HCT116 (cell line): ENCODE measurements at regions not wholly inside any gene's neighbourhood (a gene's known extent, or its start where the extent isn't known, plus 50 kb on each side); places are given as distances from the start of the nearest gene placed in this dataset.

ENCODE experiments used
- ATAC-seq: fragments of 200-7000 bp; cut with Tn5 transposase; 2 replicates; pipeline ENCODE4 v1.9.1; 2020; ENCODE audit warnings: mild to moderate bottlenecking, moderate library complexity
- BruUV-seq: library from RNA; stranded (reverse); fragments of 400-500 nt; replicated peaks from 2 replicates; lab custom pipeline; 2021; lab: Mats Ljungman, UMichigan
- CTCF ChIA-PET: fragments of 300-600 bp; sonication (Branson Sonifier 250); formaldehyde crosslinking; loops from one replicate; lab custom pipeline; 2021; ENCODE audit warnings: antibody characterized with exemption; lab: Charles Lee
- POLR2A ChIA-PET: fragments of 300-600, 350-600 bp; sonication (Branson Sonifier 250); formaldehyde crosslinking; loops from one replicate; lab custom pipeline; 2021; ENCODE audit warnings: antibody characterized with exemption; lab: Charles Lee
- RAD21 ChIA-PET, 2 experiments: fragments of 300-600 bp; sonication (Branson Sonifier 250); formaldehyde crosslinking; loops; one replicate each; lab custom pipeline; 2023; ENCODE audit warnings: low total read pairs in 2 of 2; ENCODE audit not compliant: uncharacterized antibody in 2 of 2, unreplicated experiment in 2 of 2, low non-redundant PET in 1 of 2; lab: Charles Lee
- DNase-seq: peaks from one replicate; pipeline ENCODE4 v3.0.0-alpha.2; 2010; ENCODE audit warnings: low read depth, low spot score
- H2AFZ ChIP-seq: fragments of 200-600 bp; shearing (Covaris generic), sonication (generic); 2 replicates; pipeline ENCODE4 v1.6.1; 2017; ENCODE audit warnings: low read depth, mixed run types, mixed read lengths, antibody characterized with exemption, low read length; ENCODE audit not compliant: poor library complexity, severe bottlenecking
- H3K27ac ChIP-seq: 2 replicates; pipeline ENCODE4 v1.5.1; 2012; ENCODE audit warnings: low read depth, low read length
- H3K27me3 ChIP-seq: fragments of 200-600 bp; sonication (generic); 2 replicates; pipeline ENCODE4 v1.6.1; 2016; ENCODE audit warnings: mixed run types, low read length, mixed read lengths; ENCODE audit not compliant: insufficient read depth
- H3K36me3 ChIP-seq, 2 experiments: fragments of 200-500 bp in 1 of 2; fragments of 200-600 bp in 1 of 2; sonication (Bioruptor generic) in 1 of 2; sonication (generic) in 1 of 2; 2 replicates each; pipeline versions ENCODE4 v1.5.1 to v1.6.1; 2014 to 2016; ENCODE audit warnings: low read length in 2 of 2, inconsistent platforms in 1 of 2, mixed read lengths in 1 of 2, mixed run types in 1 of 2; ENCODE audit not compliant: insufficient read depth in 2 of 2, control insufficient read depth in 1 of 2
- H3K4me1 ChIP-seq, 2 experiments: fragments of 200-600 bp in 1 of 2; sonication (generic) in 1 of 2; 2 replicates each; pipeline versions ENCODE4 v1.5.1 to v1.6.1; 2012 to 2017; ENCODE audit warnings: low read length in 2 of 2, inconsistent platforms in 1 of 2, mild to moderate bottlenecking in 1 of 2, mixed read lengths in 1 of 2, mixed run types in 1 of 2, moderate library complexity in 1 of 2; ENCODE audit not compliant: insufficient read depth in 2 of 2, control insufficient read depth in 1 of 2
- H3K4me2 ChIP-seq: fragments of 200-600 bp; sonication (generic); 2 replicates; pipeline ENCODE4 v1.6.1; 2017; ENCODE audit warnings: mixed run types, low read length, mixed read lengths
- H3K4me3 ChIP-seq, 2 experiments: fragments of 200-600 bp in 1 of 2; sonication (generic) in 1 of 2; replicated peaks in 1 of 2; 2 replicates each; pipeline ENCODE4 v1.5.1; 2011 to 2016; ENCODE audit warnings: low read length in 2 of 2, control low read depth in 1 of 2, low read depth in 1 of 2, mild to moderate bottlenecking in 1 of 2, mixed read lengths in 1 of 2, mixed run types in 1 of 2
- H3K79me2 ChIP-seq: fragments of 200-600 bp; sonication (generic); 2 replicates; pipeline ENCODE4 v1.6.1; 2017; ENCODE audit warnings: mild to moderate bottlenecking, mixed run types, low read length, moderate library complexity, mixed read lengths; ENCODE audit not compliant: insufficient read depth
- H3K9ac ChIP-seq: fragments of 200-600 bp; sonication (generic); 2 replicates; pipeline ENCODE4 v1.6.1; 2016; ENCODE audit warnings: low read length, mixed read lengths
- H3K9me2 ChIP-seq: fragments of 200-600 bp; sonication (generic), shearing (Covaris generic); 2 replicates; pipeline ENCODE4 v1.6.1; 2017; ENCODE audit warnings: mixed run types, mild to moderate bottlenecking, moderate library complexity; ENCODE audit not compliant: insufficient read depth
- H3K9me3 ChIP-seq, 2 experiments: fragments of 200-500 bp in 1 of 2; fragments of 200-600 bp in 1 of 2; sonication (Bioruptor generic) in 1 of 2; sonication (generic) in 1 of 2; 2 replicates each; pipeline ENCODE4 v1.6.1; 2014 to 2017; ENCODE audit warnings: low read length in 2 of 2, mixed read lengths in 2 of 2, inconsistent platforms in 1 of 2, low read depth in 1 of 2, mild to moderate bottlenecking in 1 of 2, mixed run types in 1 of 2, moderate library complexity in 1 of 2; ENCODE audit not compliant: control insufficient read depth in 1 of 2, insufficient read depth in 1 of 2
- H4K20me1 ChIP-seq: fragments of 200-600 bp; sonication (generic), shearing (Covaris generic); 2 replicates; pipeline ENCODE4 v1.6.1; 2017; ENCODE audit warnings: mixed run types, mild to moderate bottlenecking, moderate library complexity; ENCODE audit not compliant: insufficient read depth
- CEBPB ChIP-seq: IDR thresholded peaks from 2 replicates; pipeline ENCODE4 v1.6.1; 2012; ENCODE audit warnings: low read depth
- CTCF ChIP-seq, 3 experiments: fragments of 200-600 bp in 1 of 3; sonication (generic) in 1 of 3; IDR thresholded peaks in 2 of 3; conservative IDR thresholded peaks in 1 of 3; 2 replicates each; pipeline ENCODE4 v1.5.1; 2012 to 2017; ENCODE audit warnings: low read depth in 2 of 3, low read length in 2 of 3, antibody characterized with exemption in 1 of 3, borderline replicate concordance in 1 of 3, control low read depth in 1 of 3, mild to moderate bottlenecking in 1 of 3, mixed read lengths in 1 of 3, mixed run types in 1 of 3, moderate library complexity in 1 of 3; ENCODE audit not compliant: insufficient read depth in 1 of 3
- EGR1 ChIP-seq: IDR thresholded peaks from 2 replicates; pipeline ENCODE4 v1.6.1; 2012; ENCODE audit warnings: low read depth
- EZH2 ChIP-seq: fragments of 200-600 bp; sonication (generic); IDR thresholded peaks from 2 replicates; pipeline ENCODE4 v1.6.1; 2017; ENCODE audit warnings: antibody characterized with exemption, mixed run types
- FOSL1 ChIP-seq: IDR thresholded peaks from 2 replicates; pipeline ENCODE4 v1.6.1; 2012; ENCODE audit warnings: low read depth
- POLR2A ChIP-seq: IDR thresholded peaks from 2 replicates; pipeline ENCODE4 v1.7.0; 2011; ENCODE audit warnings: borderline replicate concordance; ENCODE audit not compliant: insufficient read depth, insufficient read length; ENCODE audit errors: extremely low read depth
- POLR2AphosphoS5 ChIP-seq: IDR thresholded peaks from 2 replicates; pipeline ENCODE4 v1.6.1; 2011; ENCODE audit warnings: mild to moderate bottlenecking, low read depth, low read length, moderate library complexity
- SIN3A ChIP-seq: IDR thresholded peaks from 2 replicates; pipeline ENCODE4 v1.6.1; 2012; ENCODE audit warnings: low read depth
- SP1 ChIP-seq: IDR thresholded peaks from 2 replicates; pipeline ENCODE4 v1.6.1; 2012; ENCODE audit warnings: low read depth
- SRF ChIP-seq: IDR thresholded peaks from 2 replicates; pipeline ENCODE4 v1.6.1; 2012; ENCODE audit warnings: low read depth
- TCF7L2 ChIP-seq: IDR thresholded peaks from 2 replicates; pipeline ENCODE4 v1.7.0; 2011; ENCODE audit warnings: borderline replicate concordance, inconsistent platforms; ENCODE audit not compliant: insufficient read depth, insufficient read length; ENCODE audit errors: extremely low read depth
- ZBTB33 ChIP-seq: IDR thresholded peaks from 2 replicates; pipeline ENCODE4 v1.6.1; 2011; ENCODE audit warnings: mild to moderate bottlenecking, low read length, moderate library complexity; ENCODE audit not compliant: insufficient replicate concordance; ENCODE audit errors: extremely low read depth
- ZFX ChIP-seq: fragments of 450-650 bp; IDR thresholded peaks from 2 replicates; pipeline ENCODE4 v1.6.1; 2017
- intact Hi-C: fragments of 100-400 bp; cut with micrococcal nuclease; formaldehyde crosslinking; loops from 2 replicates; pipeline ENCODE4 v1.10.0; 2022

- TF ChIP-seq EGR1, result no peak
- TF ChIP-seq ZBTB33, result no peak
- no peak for TF ChIP-seq SIN3A
These were observed 120.6 kb upstream of the TCERG1L start (continued) for GRCh38 chr10:131431978-131432690.

- H3K27me3 ChIP-seq, result no peaks in the 10 kb centered on the region; the same call in 1 of the 2 replicates
- CTCF ChIA-PET, result no interaction called here
These were observed 122.0 kb upstream of the TCERG1L start for GRCh38 chr10:131433568-131433967.

More at GRCh38 chr10:131433568-131433967, 122.0 kb upstream of the TCERG1L start:
- no peaks in the 10 kb centered on the region for H4K20me1 ChIP-seq
- H3K27ac ChIP-seq, result no peak overlapping the region
- ATAC-seq, result no peak
- TF ChIP-seq POLR2A (no peak), POLR2AphosphoS5 (no peak), CEBPB (no peak), SRF (no peak), SIN3A (no peak), TCF7L2 (no peak), EGR1 (no peak), FOSL1 (no peak), EZH2 (no peak), ZFX (no peak), CTCF (IDR thresholded peaks at IDR 0.05 in 2 of 3, conservative IDR thresholded peaks at IDR 0.05 in 1 of 3; ENCODE audit: borderline replicate concordance in 1 of 3, insufficient read depth in 1 of 3, low read depth in 2 of 3, low read length in 2 of 3) (no peak), ZBTB33 (no peak), SP1 (no peak)
- no peak overlapping the region for H3K4me2 ChIP-seq
- ChIA-PET RAD21 (no interaction called here), POLR2A (no interaction called here)
- H3K9me3 ChIP-seq, result no peaks in the 10 kb centered on the region
- no peak overlapping the region for H3K9ac ChIP-seq
- no peak for DNase-seq
- no TSS peak for BruUV-seq
- intact Hi-C loops, result no loop called here
- no peaks in the 10 kb centered on the region for H3K9me2 ChIP-seq
- no peak overlapping the region for H2AFZ ChIP-seq
- H3K36me3 ChIP-seq, result no peaks in the 10 kb centered on the region
- H3K4me1 ChIP-seq, result no peaks in the 10 kb centered on the region
- no peak overlapping the region for H3K4me3 ChIP-seq
- no peaks in the 10 kb centered on the region for H3K79me2 ChIP-seq
